NCI-H2171 (cell line): ENCODE measurements at regions not wholly inside any gene's neighbourhood (a gene's known extent, or its start where the extent isn't known, plus 50 kb on each side); places are given as distances from the start of the nearest gene placed in this dataset.

Experiments
- DNase-seq: peaks from one replicate; lab custom pipeline; 2025; lab: John Stamatoyannopoulos, UW

GRCh38 chr12:118467641-118468305 lies 91.4 kb downstream of the SUDS3 start:
- DNase-seq = no peak

- DNase-seq = no peak
Measured at GRCh38 chr12:118472940-118473339, 96.6 kb downstream of the SUDS3 start.

GRCh38 chr12:118480235-118480634 lies 103.9 kb downstream of the SUDS3 start:
- DNase-seq = no peak

- no peak for DNase-seq
Measured at GRCh38 chr12:118488034-118488433, 111.7 kb downstream of the SUDS3 start.

GRCh38 chr12:118493962-118494361 lies 117.6 kb downstream of the SUDS3 start:
- DNase-seq = no peak

GRCh38 chr12:118494776-118495175 lies 118.4 kb downstream of the SUDS3 start:
- no peak for DNase-seq

GRCh38 chr12:118495296-118495695 lies 118.9 kb downstream of the SUDS3 start:
- DNase-seq = no peak

- DNase-seq = no peak
Measured at GRCh38 chr12:118498171-118498570, 121.8 kb downstream of the SUDS3 start.

- DNase-seq = no peak
Measured at GRCh38 chr12:118500299-118500698, 123.9 kb downstream of the SUDS3 start.

- DNase-seq = no peak
Measured at GRCh38 chr12:118501489-118501888, 125.1 kb downstream of the SUDS3 start.

GRCh38 chr12:118503476-118503875 lies 127.1 kb downstream of the SUDS3 start:
- no peak for DNase-seq

GRCh38 chr12:118512669-118513068 lies 136.3 kb downstream of the SUDS3 start:
- DNase-seq = no peak

GRCh38 chr12:118513611-118514010 lies 137.3 kb downstream of the SUDS3 start:
- DNase-seq = no peak

GRCh38 chr12:118514297-118514696 lies 137.9 kb downstream of the SUDS3 start:
- no peak for DNase-seq

GRCh38 chr12:118520214-118521035 lies 144.1 kb downstream of the SUDS3 start:
- no peak for DNase-seq

GRCh38 chr12:118521036-118521370 lies 144.6 kb downstream of the SUDS3 start:
- DNase-seq = no peak

- DNase-seq = no peak
Measured at GRCh38 chr12:118524446-118524845, 148.1 kb downstream of the SUDS3 start.

GRCh38 chr12:118525216-118525615 lies 148.9 kb downstream of the SUDS3 start:
- DNase-seq = no peak

- DNase-seq = no peak
Measured at GRCh38 chr12:118526255-118527095, 150.1 kb downstream of the SUDS3 start.

- no peak for DNase-seq
Measured at GRCh38 chr12:118527310-118527709, 151.0 kb downstream of the SUDS3 start.

- no peak for DNase-seq
Measured at GRCh38 chr12:118528625-118529024, 152.3 kb downstream of the SUDS3 start.

GRCh38 chr12:118534003-118534402 lies 157.6 kb downstream of the SUDS3 start:
- no peak for DNase-seq
